ENCODE measurements at regions not wholly inside any gene's neighbourhood (a gene's known extent, or its start where the extent isn't known, plus 50 kb on each side); places are given as distances from the start of the nearest gene placed in this dataset.
"Not testable (repeated sequence)": the region's sequence is repeated elsewhere in the genome, so short reads cannot be mapped to it uniquely, and the experiment has no call there.

GRCh38 chr9:41778535-41779071 is 350.6 kb downstream of the CNTNAP3B start:
- in situ Hi-C loops (cut with HindIII; ENCODE audit: low pct_unique_long_range_greater_than_20kb, low sequenced_read_pairs); DNase-seq (ENCODE audit: low read depth): not testable (repeated sequence)

DNA sequence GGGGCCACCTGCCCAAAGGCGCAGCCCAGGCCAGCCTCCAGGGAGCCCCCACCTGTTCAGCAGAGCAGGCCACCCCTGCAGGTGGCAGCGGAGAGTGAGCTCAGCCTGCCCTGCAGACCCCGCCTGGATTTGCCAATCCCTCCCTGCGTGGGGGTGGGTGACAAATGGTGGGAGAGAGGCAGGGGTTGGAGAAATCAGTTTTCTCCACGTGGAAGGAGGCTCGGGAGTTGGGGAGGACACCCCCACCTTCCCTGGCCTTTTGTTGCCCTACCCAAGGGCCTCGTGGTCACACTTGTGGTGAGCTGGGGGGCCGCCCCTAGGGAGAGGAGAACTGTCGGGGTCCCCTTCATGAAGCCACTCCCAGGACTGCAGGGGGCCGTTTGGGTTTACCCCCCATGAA is 351.7 kb downstream of the CNTNAP3B start:
- DNase-seq (ENCODE audit: low read depth); in situ Hi-C loops (cut with HindIII; ENCODE audit: low pct_unique_long_range_greater_than_20kb, low sequenced_read_pairs): not testable (repeated sequence)

DNA sequence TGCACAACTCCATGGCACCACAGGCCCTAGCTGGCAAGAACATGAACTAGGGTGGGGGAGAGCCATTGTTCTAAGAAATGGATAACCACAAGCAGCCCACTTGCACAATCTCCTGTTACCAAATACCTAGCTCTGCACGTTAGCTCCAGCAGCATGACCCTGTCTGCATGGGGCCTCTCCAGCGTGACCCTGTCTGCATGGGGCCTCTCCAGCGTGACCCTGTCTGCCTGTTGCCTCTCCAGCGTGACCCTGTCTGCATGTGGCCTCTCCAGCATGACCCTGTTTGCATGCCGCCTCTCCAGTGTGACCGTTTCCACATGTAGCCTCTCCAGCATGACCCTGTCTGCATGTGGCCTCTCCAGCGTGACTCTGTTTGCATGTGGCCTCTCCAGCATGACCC is 356.7 kb downstream of the CNTNAP3B start:
- DNase-seq (ENCODE audit: low read depth); in situ Hi-C loops (cut with HindIII; ENCODE audit: low pct_unique_long_range_greater_than_20kb, low sequenced_read_pairs): not testable (repeated sequence)

- in situ Hi-C loops (cut with HindIII; ENCODE audit: low pct_unique_long_range_greater_than_20kb, low sequenced_read_pairs); DNase-seq (ENCODE audit: low read depth): not testable (repeated sequence)
These were observed 357.5 kb downstream of the CNTNAP3B start for GRCh38 chr9:41771693-41772092.

DNA sequence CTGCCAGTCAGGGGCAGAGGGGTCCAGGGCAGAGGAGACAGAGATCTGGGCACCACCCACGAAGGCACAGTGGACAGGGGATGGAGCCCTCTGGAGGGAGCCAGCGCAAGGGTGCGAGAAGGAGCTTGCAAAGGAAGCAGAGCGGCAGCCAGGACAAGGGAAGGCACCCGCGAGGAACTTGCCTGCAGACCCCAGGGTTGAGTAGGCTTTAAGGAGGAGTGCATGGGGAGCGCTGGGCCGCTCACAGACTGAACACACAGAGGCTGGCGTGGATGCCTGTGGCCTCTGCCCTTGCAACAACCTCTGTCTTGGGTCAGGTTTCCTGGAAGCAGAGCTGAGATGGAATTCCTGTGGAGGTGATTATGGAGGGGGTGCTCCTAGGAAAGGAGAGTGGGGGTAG is 374.4 kb downstream of the CNTNAP3B start:
- in situ Hi-C loops (cut with HindIII; ENCODE audit: low pct_unique_long_range_greater_than_20kb, low sequenced_read_pairs); DNase-seq (ENCODE audit: low read depth): not testable (repeated sequence)

- DNase-seq (ENCODE audit: low read depth); in situ Hi-C loops (cut with HindIII; ENCODE audit: low pct_unique_long_range_greater_than_20kb, low sequenced_read_pairs): not testable (repeated sequence)
These were observed 374.8 kb downstream of the CNTNAP3B start for GRCh38 chr9:41754403-41754802.

DNA sequence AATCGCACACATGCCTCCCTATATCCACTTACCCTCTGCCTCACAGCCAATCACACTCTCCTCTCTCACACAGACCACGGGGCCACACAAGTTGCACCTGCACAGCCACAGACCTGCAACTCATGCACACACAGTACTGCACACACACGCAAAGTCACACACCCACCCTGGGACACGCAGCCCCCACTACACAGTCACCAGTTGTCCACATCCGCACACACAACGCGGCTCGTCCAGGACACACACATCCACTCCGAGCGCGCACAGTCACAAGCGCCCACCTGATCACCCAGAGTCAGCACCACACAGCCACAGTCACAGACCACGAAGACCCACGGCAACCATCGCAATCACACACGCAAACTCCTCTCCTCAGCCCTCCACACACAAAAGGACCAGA is 387.3 kb downstream of the CNTNAP3B start:
- DNase-seq (ENCODE audit: low read depth); in situ Hi-C loops (cut with HindIII; ENCODE audit: low pct_unique_long_range_greater_than_20kb, low sequenced_read_pairs): not testable (repeated sequence)

- DNase-seq (ENCODE audit: low read depth); in situ Hi-C loops (cut with HindIII; ENCODE audit: low pct_unique_long_range_greater_than_20kb, low sequenced_read_pairs): not testable (repeated sequence)
These were observed 388.1 kb downstream of the CNTNAP3B start for GRCh38 chr9:41741173-41741572.

- DNase-seq (ENCODE audit: low read depth); in situ Hi-C loops (cut with HindIII; ENCODE audit: low pct_unique_long_range_greater_than_20kb, low sequenced_read_pairs): not testable (repeated sequence)
These were observed 390.5 kb downstream of the CNTNAP3B start for GRCh38 chr9:41738681-41739080.

GRCh38 chr9:41699190-41699589 is 430.0 kb downstream of the CNTNAP3B start:
- in situ Hi-C loops (cut with HindIII; ENCODE audit: low pct_unique_long_range_greater_than_20kb, low sequenced_read_pairs); DNase-seq (ENCODE audit: low read depth): not testable (repeated sequence)

DNA sequence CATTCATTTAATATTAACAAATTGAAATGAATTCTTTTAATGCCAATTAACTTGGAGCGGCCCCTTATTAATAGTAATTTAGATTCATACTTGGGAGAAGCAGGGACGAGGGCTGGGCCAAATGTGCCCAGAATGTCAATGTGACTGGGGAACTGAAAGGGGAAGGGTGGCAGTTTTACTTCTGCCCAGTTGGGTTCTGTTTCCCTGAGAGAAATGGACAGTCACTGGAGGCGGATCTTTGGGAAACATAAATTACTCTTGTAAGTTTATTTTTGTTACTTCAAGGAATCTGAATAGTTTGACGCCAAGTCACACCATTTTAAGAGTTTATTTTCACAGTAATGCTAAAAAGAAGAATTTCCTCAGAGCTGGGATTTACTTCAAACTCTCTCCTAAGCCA is 432.1 kb downstream of the CNTNAP3B start:
- DNase-seq (ENCODE audit: low read depth); in situ Hi-C loops (cut with HindIII; ENCODE audit: low pct_unique_long_range_greater_than_20kb, low sequenced_read_pairs): not testable (repeated sequence)

- in situ Hi-C loops (cut with HindIII; ENCODE audit: low pct_unique_long_range_greater_than_20kb, low sequenced_read_pairs); DNase-seq (ENCODE audit: low read depth): not testable (repeated sequence)
These were observed 449.9 kb downstream of the CNTNAP3B start for GRCh38 chr9:41679312-41679711.

GRCh38 chr9:41663497-41664036 is 465.7 kb downstream of the CNTNAP3B start:
- DNase-seq (ENCODE audit: low read depth); in situ Hi-C loops (cut with HindIII; ENCODE audit: low pct_unique_long_range_greater_than_20kb, low sequenced_read_pairs): not testable (repeated sequence)

GRCh38 chr9:41658706-41659105 is 469.6 kb upstream of the ZNG1F start:
- in situ Hi-C loops (cut with HindIII; ENCODE audit: low pct_unique_long_range_greater_than_20kb, low sequenced_read_pairs); DNase-seq (ENCODE audit: low read depth): not testable (repeated sequence)

- DNase-seq (ENCODE audit: low read depth); in situ Hi-C loops (cut with HindIII; ENCODE audit: low pct_unique_long_range_greater_than_20kb, low sequenced_read_pairs): not testable (repeated sequence)
These were observed 469.0 kb upstream of the ZNG1F start for GRCh38 chr9:41658116-41658515.

- in situ Hi-C loops (cut with HindIII; ENCODE audit: low pct_unique_long_range_greater_than_20kb, low sequenced_read_pairs); DNase-seq (ENCODE audit: low read depth): not testable (repeated sequence)
These were observed 468.0 kb upstream of the ZNG1F start for GRCh38 chr9:41657141-41657540.

GRCh38 chr9:41655071-41655554 is 466.0 kb upstream of the ZNG1F start:
- in situ Hi-C loops (cut with HindIII; ENCODE audit: low pct_unique_long_range_greater_than_20kb, low sequenced_read_pairs); DNase-seq (ENCODE audit: low read depth): not testable (repeated sequence)

- DNase-seq (ENCODE audit: low read depth); in situ Hi-C loops (cut with HindIII; ENCODE audit: low pct_unique_long_range_greater_than_20kb, low sequenced_read_pairs): not testable (repeated sequence)
These were observed 465.2 kb upstream of the ZNG1F start for GRCh38 chr9:41654349-41654748.

- in situ Hi-C loops (cut with HindIII; ENCODE audit: low pct_unique_long_range_greater_than_20kb, low sequenced_read_pairs); DNase-seq (ENCODE audit: low read depth): not testable (repeated sequence)
These were observed 464.6 kb upstream of the ZNG1F start for GRCh38 chr9:41653560-41654340.
